ENCODE measurements at regions not wholly inside any gene's neighbourhood (a gene's known extent, or its start where the extent isn't known, plus 50 kb on each side); places are given as distances from the start of the nearest gene placed in this dataset.
"Not testable (repeated sequence)": the region's sequence is repeated elsewhere in the genome, so short reads cannot be mapped to it uniquely, and the experiment has no call there.

DNA sequence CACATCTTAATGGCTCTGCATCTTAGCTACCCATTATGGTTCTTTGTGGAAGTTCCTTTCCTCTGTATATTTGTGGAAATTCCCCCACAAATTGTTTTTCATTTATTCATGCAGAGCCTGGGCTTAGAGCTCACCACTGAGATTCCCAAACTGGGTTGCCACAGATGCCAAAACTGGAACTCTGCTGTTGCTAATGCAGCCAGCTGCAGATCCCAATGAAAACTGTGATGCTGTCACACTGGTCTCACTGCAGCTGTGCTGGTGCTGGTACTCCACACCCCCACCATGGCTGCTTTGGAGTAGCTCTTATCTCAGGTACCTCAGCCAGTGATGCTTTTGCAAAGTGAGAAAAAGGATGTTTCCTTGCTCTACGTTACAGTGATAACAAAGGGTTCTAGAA, 87.7 kb downstream of the DCK start:
- DNase-seq = no peak

DNA sequence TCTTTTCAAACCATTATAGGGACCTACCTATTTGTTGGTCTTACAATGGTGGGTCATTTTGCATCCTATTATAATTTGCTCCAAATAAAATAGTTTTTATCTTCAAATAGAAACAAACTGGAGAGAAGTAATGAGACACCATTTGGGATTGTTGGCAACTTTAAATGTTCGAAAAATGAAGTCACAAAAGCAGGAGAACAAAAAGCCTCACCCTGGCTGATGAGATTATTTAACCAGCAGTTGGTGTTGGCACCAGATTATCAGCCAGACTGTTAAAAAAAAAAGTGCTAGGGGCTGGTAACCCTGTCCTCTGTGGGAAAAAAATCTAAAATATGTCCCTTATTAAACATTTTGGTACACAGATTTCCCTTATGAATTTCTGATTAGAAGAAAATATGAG, 100.3 kb downstream of the DCK start:
- no peak for DNase-seq

DNA sequence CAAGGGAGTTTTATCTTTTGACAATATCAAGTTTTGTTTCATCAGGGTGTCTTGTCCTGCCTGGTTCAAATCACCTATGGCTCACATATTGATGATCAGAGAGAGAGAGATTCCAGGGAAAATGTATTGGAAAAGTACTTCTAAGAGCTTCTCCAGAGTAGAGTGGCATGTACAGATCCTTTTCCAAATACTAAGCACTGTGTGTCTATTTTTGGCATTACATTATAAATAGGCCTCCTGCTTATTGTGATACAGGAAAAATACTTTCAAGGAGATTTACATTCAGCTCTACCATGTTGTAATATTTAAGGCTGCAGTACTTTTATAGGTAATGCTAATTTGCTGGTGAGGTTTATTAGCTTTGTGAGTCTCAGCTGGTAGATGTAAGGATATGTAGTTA, 100.8 kb downstream of the DCK start:
- DNase-seq = no peak

DNA sequence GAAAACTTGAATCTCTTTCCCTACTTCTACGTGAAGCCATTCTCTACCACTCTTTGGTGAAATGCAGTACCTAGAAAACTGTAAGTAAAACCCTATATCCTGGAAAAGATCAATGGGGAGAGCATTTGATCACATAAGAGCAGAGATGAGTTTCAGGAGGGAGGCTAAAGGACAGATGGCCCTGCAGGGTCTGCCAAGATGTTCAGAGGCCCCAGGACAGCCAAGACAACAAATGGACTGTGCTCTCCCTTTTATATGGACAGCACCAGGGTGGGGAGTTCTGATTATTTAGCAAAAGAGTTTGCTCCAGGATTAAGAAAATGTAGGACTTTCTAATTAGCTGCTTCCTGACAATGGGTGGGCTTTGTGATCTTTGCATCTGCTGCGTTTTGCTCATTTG, 101.7 kb downstream of the DCK start:
- no peak for DNase-seq

DNA sequence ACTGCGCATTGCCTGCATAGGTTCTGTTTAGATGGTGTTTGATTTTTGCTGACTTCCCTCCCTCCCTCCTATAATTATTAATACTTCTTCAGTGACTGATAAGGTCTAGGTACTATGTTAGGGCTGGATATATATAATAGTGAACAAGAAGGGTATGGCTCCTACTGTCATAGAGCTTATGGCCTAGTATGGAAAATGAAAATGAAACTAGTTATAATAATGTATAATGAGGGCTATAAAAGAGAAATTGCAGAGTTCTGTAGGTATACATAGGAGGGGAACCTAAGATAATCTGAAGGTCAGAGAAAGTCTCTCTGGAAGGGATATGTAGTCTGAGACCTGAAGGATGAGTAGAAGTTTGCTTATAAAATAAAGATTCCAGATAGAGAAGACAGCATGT, 102.1 kb downstream of the DCK start:
- no peak for DNase-seq

DNA sequence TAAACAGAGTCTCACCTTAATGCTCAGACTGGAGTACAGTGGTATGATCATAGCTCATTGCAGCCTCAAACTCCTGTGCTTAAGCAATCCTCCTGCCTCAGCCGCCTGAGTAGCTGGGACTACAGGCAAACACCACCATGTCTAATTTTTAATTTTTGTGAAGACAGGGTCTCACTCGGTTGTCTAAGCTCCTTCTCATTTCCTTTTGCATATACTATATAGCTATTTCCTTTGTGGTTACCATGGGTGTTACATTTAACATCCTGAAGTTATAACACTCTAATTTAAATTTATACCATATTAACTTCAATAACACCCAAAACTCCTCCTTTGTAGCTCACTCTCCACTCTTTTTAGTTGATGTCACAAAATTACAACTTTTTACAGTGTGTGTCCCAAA, 114.3 kb downstream of the DCK start:
- no peak for DNase-seq

DNA sequence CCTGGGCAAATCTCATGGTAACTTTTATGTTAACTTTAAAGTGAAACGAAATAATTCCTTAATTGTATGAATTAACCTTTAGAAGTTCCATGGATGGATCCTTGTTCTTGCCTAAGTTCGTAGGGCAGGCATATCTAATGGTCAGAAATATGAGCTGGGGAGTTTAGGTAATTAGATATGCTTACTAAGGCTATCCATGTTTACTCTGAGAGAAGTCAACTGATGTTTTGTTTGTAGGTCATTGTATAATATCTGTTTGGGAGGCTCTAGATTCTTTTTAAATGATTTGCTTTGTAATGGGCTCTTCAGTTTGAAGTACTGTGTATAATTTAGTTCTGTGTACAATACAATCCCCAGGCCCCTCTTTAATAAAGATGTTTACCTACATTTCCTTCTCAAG, 117.0 kb downstream of the DCK start:
- no peak for DNase-seq

DNA sequence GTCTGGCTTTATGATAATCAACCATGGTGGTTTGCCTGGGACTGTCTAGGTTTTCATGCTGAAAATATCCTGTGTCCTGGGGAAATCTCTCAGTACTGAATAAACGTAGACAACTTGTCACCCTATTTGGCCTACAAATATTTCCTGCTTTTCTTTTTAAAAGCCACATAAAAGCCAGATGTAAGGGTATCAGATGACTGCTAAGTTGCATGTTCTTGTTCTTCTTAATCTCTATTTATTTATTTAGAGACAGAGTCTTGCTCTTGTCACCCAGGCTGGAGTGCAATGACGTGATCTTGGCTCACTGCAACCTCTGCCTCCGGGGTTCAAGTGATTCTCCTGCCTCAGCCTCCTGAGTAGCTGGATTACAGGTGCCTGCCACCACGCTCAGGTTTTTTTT, 117.7 kb downstream of the DCK start:
- not testable (repeated sequence) for DNase-seq

DNA sequence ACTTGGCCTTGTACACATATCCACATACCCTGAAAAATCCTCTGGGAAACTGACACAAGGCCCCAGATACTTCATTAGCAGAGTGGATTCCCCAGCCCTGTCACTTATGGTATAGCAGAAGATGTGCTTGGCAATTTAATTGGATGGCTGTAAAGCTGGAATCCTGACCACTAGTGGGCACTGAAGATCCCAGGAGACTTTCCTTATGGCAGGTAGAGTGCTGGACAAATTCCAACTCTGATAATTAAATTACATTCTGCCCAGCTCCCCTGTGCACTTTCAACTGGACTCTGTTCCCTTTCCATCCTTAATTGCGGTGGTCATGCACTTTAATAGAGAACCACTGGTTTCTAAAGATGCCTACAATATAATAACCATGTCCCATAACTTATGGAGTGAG, 119.8 kb downstream of the DCK start:
- no peak for DNase-seq

DNA sequence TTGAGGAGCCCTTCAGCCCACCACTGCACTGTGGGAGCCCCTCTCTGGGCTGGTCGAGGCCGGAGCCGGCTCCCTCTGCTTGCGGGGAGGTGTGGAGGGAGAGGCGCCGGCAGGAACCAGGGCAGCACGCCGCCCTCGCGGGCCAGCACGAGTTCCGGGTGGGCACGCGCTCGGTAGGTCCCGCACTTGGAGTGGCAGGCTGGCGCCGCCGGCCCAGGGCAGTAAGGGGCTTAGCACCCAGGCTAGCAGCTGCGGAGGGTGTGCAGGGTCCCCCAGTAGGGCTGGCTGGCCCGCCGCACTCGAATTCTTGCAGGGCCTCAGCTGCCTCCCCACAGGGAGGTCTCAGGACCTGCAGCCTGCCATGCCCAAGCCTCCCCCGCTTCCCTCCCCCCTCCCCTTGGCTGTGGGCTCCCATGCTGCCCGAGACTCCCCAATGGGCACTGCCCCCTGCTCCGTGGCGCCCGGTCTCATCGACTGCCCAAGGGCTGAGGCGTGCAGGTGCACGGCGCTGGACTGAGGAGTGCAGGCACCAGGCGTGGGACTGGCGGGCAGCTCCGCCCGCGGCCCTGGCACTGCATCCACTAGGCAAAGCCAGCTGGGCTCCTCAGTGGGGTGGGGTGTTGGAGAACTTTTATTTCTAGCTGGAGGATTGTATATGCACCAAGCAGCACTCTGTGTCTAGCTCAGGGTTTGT, 127.5 kb downstream of the DCK start:
- no peak for DNase-seq

DNA sequence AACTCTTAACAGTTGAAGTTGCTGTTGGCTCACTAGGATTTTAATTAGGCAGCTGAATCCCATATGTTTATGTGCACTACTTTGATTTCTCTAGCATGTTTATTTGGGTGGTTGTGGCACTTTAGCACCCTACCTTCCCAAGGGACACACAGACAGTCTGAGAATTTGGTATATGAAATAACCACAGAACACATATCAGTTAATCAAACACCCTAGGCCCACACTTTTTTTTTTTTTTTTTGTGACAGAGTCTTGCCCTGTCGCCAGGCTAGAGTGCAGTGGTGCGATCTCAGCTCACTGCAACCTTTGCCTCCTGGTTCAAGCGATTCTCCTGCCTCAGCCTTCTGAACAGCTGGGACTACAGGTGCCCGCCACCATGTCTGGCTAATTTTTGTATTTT, 130.5 kb downstream of the DCK start:
- no peak for DNase-seq

DNA sequence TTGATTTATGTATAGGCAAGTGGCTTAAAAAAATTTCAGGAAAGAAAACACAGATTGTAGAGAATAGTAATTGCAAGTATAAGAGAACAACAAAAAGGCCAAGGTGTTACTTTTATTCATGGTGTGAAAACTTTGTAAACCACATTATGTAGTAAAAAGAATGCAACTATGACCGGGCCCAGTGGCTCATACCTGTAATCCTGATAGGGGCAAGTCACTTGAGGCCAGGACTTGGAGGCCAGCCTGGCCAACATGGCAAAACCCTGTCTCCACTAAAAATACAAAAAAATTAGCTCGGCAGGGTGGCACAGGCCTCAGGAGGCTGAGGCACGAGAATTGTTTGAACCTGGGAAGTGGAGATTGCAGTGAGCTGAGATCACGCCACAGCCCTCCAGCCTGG, 131.7 kb downstream of the DCK start:
- no peak for DNase-seq

DNA sequence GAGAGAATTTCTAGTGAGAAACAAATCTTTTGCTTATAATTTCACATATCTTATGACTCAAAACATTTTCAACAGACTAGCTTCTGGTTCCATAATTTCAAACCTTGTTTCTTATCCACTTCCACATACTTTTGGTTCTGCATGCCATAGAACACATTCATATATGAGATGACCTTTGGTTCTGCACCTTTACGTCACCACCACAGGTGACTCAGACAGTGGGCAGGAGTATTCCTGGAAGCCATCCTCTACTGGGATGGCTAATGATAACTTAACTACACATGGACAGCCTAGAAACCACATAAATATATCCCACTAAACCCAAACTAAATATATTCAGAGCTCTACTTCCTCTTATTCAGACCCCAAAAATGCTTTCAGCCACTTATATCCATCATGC, 133.3 kb downstream of the DCK start:
- DNase-seq = no peak

DNA sequence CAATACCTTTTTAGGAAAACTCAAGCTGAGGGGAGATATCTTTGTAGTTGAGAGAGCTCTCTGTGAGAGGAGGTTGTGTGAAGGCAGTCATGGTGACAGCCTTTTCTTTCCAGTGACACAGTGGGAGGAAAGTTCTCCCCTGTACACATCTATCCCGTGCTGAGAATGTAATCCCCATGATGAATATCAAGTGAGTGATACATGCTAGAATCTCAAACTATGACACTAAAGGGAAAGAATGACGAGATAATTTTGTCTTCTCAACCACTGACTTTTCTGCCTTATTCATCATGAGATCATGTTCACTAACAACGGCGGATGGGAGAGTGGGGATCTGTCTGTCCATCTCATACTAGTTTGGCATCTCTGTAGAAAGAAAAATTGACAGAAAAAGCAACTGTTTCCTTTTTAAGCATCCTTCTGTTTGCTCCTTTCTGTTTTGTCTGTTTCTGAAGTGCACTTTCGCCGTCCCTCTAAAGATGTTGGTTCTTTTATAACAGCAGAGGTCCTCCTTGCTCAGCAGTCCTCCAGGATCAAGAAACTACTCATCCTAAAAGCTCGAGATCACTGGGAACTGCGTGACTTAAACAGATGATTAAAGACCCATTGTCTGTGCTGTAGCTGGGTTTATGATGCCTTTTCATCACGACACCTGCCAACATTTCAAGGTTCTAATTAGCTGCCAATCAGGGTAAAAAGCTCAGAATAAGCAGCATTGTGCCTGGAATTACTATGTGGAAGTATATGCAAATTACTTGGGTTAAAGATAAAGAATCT, 137.6 kb downstream of the DCK start:
- no peak for DNase-seq

DNA sequence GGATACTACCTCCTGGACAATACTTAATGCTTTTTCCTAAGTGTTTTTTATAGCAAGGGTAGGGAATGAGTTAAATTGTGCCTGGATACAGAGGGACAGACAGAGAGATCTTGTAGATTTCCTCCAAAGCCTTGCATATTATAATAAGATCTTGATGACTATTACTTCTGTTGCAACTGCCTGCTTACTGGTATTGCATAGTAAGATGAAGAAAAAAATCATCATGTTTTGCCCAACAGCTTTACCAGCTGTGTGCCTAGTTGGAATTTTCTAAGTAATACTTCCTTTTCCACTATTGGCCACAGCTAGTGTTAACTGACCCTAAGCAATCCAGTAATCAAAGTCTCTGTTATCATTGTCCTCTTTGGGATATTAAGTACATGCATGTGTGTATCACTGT, 139.0 kb downstream of the DCK start:
- no peak for DNase-seq

DNA sequence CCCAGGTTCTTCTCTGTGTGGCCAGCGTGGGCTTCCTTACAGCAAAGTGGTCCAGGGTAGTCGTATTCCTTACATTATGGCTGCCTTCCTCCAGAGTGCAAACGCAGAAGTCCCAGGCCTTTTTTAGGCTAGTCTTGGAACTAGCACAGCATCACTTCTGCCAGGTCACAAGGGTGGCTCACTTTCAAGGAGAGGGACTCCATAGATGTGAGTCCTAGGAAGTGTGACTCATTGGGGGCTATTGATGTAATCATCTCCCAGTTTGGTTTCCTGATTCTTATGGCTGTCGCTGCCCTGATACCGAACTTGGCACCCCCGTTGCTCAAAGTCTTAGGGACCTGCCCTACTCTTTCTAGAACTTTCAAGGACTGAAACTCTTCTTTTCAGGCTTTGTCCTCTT, 140.0 kb downstream of the DCK start:
- no peak for DNase-seq

DNA sequence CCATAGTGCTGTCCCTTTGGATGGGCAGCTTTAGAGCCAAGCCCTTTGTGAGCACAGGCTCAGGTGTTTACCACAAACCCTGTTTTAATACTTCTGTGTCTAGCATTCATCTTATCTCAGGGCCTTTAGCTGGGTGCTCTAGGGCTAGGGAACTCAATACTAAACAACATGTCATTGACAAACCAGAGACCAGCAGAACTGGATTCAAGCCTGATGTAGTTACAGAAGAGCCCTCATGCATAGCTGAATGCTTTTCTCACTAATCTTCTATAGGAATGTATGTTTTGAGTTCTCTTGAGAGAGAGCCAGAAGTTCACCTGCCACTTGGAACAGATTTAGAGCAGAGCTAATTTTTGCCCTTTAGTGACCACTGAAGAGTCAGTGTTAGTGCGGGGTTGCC, 142.6 kb downstream of the DCK start:
- no peak for DNase-seq

DNA sequence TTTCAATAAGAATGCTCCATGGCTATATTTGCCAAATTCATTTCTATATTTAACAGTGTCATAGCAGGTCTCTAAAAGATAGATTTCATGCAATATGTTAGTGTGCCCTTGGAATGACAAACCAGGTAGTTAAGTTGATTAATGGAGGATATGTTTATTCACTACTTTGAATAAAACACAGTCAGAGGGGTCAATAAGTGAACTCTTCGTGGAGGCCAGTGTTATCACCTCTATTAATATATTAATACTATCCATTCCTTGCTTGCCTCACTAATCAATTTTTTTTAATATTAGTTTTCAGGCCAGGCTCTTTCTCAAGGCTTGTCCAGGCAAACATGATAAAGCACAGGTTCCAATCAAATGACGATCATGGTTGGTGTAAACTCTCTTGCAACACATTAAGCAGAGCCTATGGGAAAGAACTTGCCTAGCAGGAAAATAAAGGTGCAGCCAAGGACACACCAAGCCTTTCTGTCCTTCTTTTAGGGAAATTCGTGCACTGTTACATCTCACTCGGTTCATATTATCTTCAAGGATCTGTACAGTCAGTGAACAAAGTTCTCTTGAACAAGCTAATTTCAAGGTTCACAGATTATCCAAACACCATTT, 144.7 kb downstream of the DCK start:
- DNase-seq = no peak

DNA sequence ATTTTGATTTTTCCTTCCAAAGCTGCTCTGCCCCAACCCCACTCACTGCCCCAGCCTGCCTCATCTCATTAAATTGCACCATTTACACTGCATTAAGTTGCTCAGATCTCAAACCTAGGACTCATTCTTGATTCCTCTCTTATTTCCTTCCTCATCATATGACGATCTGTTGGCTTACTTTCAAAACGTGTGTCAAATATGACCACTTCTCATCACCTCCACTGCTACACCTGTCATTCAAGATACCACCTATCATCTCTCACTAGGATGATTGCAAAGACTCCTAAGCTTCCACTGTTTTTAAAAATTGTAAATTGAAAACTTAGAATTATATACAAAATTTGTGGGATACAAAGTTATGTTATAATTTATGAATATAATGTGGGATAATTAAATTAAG, 147.1 kb downstream of the DCK start:
- no peak for DNase-seq

DNA sequence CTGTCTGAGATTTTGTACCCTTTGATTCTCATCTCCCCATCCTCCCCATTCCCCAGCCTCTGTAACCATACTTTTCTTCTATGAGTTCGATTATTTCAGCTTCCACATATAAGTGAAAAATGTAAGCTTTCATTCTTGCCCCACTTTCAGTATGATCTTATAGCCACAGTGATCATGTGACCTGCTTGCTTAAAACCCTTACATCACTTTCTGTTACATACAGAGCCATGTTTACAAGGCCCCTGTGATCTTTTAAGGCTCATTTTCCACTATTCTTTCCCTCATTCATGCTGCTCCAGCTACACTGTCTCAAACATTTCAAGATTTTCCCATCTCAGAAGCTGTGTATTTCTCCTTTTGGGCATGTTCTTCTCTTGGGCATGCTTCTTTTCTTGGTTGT, 147.7 kb downstream of the DCK start:
- no peak for DNase-seq

DNA sequence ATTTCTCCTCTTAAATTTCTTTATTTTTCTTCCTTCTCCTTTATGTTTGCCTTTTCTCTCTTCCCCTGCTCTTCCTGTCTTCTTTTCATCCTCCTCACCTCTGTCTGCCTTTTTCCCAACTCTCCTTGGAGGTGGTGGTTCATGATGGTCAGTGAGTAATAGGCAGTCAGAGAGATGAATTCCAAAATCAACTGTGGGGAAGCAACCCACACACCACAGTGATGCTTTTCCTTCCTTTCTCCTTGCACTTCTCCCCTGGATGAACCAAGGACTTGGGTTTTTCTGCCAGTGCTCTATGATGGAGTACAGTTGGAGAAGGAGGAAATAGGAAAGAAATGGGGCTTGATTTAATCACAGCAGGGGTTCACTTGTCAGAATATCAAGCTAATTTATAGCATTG, 153.8 kb downstream of the DCK start:
- no peak for DNase-seq

DNA sequence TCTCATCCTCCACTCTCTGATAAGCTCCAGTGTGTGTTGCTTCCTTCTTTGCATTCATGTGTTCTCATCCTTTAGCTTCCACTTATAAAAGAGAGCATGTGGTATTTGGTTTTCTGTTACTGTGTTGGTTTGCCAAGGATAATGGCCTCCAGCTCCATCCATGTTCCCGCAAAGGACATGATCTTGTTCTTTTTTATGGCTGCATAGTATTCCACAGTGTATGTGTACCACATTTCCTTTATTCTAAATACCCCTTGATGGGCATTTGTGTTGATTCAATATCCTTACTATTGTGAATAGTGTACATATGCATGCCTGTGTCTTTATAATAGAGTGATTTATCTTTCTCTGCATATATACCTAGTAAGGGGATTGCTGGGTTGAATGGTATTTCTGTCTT, 155.1 kb downstream of the DCK start:
- no peak for DNase-seq

DNA sequence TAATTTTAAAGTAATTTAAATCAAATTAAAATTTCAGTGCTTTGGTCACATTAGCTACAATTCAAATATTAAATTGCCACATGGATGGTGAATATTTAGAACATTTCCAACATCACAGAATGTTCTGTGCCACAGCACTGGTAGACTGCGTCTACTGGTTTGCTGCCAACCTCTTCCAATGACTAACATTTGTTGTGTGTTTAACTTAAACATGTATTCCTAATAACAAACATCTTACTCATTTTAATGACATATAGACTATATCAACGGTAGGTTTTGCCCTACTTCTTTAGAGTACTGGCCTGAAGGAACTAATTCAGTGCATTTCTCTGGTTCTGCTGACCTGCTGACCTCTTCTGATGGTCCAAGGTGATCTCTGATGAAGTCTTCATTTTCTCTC, 157.6 kb downstream of the DCK start:
- no peak for DNase-seq

DNA sequence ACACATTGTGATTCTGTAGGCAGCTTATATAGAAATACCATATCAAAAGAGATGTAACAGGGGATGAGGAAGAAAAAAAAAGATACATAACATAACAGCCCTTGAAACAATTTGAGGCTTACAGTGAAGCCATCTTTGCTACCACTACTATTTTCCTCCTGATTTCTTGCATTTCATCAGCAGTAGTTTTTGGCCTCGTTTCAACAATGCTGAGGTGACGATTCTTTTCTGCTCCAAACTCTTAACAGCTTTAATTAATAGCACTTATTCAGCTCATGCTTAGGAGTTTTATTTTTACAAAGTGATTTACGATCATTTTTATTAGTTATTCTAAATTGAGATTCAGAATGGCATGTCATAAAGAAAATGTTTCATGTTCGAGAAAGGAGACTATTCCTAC, 163.2 kb downstream of the DCK start:
- DNase-seq = no peak

DNA sequence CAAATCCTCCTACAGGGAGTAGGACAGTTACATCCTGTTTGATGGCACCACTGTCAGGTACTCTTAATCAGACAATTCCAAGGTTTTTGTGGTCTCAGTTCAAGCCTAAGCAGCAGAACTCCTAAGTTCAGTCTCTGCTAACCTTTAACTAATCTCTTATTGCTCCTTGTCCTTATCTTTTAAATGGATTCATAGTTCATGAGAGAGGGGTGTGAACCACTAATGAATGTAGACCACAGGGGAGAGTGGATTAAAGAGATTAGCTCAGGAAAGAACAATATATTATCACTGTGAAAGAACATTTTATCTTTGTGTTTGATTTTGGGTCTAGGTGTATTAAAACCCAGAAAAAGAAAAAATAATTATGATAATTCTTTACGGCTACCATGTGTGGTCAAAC, 168.9 kb downstream of the DCK start:
- DNase-seq = no peak
